CD14-positive monocyte (primary cell): ENCODE measurements at regions not wholly inside any gene's neighbourhood (a gene's known extent, or its start where the extent isn't known, plus 50 kb on each side); places are given as distances from the start of the nearest gene placed in this dataset.
"Not testable (repeated sequence)": the region's sequence is repeated elsewhere in the genome, so short reads cannot be mapped to it uniquely, and the experiment has no call there.

Experiments used
- DNase-seq, 3 donors: peaks; one replicate each; pipeline ENCODE4 v3.0.0-alpha.2; 2011 to 2022
- H2AFZ ChIP-seq: 2 replicates; pipeline ENCODE4 v1.6.0; 2012; ENCODE audit warnings: mild to moderate bottlenecking, low read depth, low read length, inconsistent platforms; ENCODE audit not compliant: insufficient read depth, poor library complexity, severe bottlenecking
- H3K27ac ChIP-seq, 2 donors: 1 replicate in 1 of 2; 2 replicates in 1 of 2; pipeline ENCODE4 v1.5.1; 2012 to 2013; ENCODE audit warnings: low read length in 2 of 2, control low read depth in 1 of 2, inconsistent platforms in 1 of 2, low read depth in 1 of 2, mild to moderate bottlenecking in 1 of 2
- H3K27me3 ChIP-seq, 2 donors: one replicate each; pipeline versions ENCODE4 v1.6.0 to v1.6.1; 2011 to 2013; ENCODE audit warnings: low read length in 2 of 2; ENCODE audit not compliant: control insufficient read depth in 2 of 2, insufficient read depth in 2 of 2
- H3K36me3 ChIP-seq, 2 donors: replicated peaks in 1 of 2; 1 replicate in 1 of 2; 2 replicates in 1 of 2; pipeline versions ENCODE4 v1.5.1 to v1.6.1; 2012 to 2013; ENCODE audit warnings: low read length in 2 of 2, control low read depth in 1 of 2, inconsistent platforms in 1 of 2, mild to moderate bottlenecking in 1 of 2; ENCODE audit not compliant: insufficient read depth in 2 of 2, control insufficient read depth in 1 of 2
- H3K4me1 ChIP-seq, 2 donors: 1 replicate in 1 of 2; 2 replicates in 1 of 2; pipeline versions ENCODE4 v1.5.1 to v1.6.1; 2012 to 2013; ENCODE audit warnings: low read length in 2 of 2, control low read depth in 1 of 2, inconsistent platforms in 1 of 2, mild to moderate bottlenecking in 1 of 2, moderate library complexity in 1 of 2; ENCODE audit not compliant: insufficient read depth in 2 of 2, control insufficient read depth in 1 of 2
- H3K4me2 ChIP-seq: replicated peaks from 2 replicates; pipeline ENCODE3; 2012; ENCODE audit warnings: low read length, moderate library complexity, mild to moderate bottlenecking; ENCODE audit not compliant: poor library complexity, severe bottlenecking; ENCODE audit errors: extremely low read depth
- H3K4me3 ChIP-seq, 3 experiments: fragments of 200-600 bp in 1 of 3; sonication (generic) in 1 of 3; replicated peaks in 1 of 3; 1 replicate in 2 of 3; 2 replicates in 1 of 3; pipeline ENCODE4 v1.5.1; 2011 to 2013; ENCODE audit warnings: low read length in 3 of 3, mild to moderate bottlenecking in 3 of 3, control low read depth in 2 of 3, low read depth in 2 of 3, inconsistent platforms in 1 of 3, moderate library complexity in 1 of 3
- H3K79me2 ChIP-seq: 2 replicates; pipeline ENCODE4 v1.6.0; 2012; ENCODE audit warnings: mild to moderate bottlenecking, control low read depth, inconsistent platforms, low read length, moderate library complexity; ENCODE audit not compliant: insufficient read depth
- H3K9ac ChIP-seq: 2 replicates; pipeline ENCODE4 v1.6.0; 2017; ENCODE audit warnings: low read length, mild to moderate bottlenecking; ENCODE audit not compliant: insufficient read depth, poor library complexity, severe bottlenecking
- H3K9me3 ChIP-seq, 2 donors: replicated peaks in 1 of 2; 1 replicate in 1 of 2; 2 replicates in 1 of 2; pipeline versions ENCODE4 v1.5.1 to v1.6.1; 2012 to 2013; ENCODE audit warnings: low read length in 2 of 2, control low read depth in 1 of 2; ENCODE audit not compliant: control insufficient read depth in 1 of 2, insufficient read depth in 1 of 2
- H4K20me1 ChIP-seq: 2 replicates; pipeline ENCODE4 v1.6.0; 2012; ENCODE audit warnings: mild to moderate bottlenecking, low read length, control low read depth, moderate library complexity; ENCODE audit not compliant: insufficient read depth
- H3K27ac Mint-ChIP-seq, 7 donors: one replicate each; pipeline ENCODE4 v1.8.0; 2020; ENCODE audit warnings: mild to moderate bottlenecking in 7 of 7, mixed read lengths in 7 of 7, moderate library complexity in 6 of 7, inconsistent platforms in 2 of 7
- H3K27me3 Mint-ChIP-seq, 3 donors: one replicate each; pipeline ENCODE4 v1.8.0; 2021 to 2022; ENCODE audit warnings: low read depth in 3 of 3, mild to moderate bottlenecking in 3 of 3, mixed read lengths in 3 of 3, moderate library complexity in 3 of 3, inconsistent platforms in 1 of 3
- H3K36me3 Mint-ChIP-seq, 2 donors: one replicate each; pipeline ENCODE4 v1.8.0; 2020; ENCODE audit warnings: mixed read lengths in 2 of 2, inconsistent platforms in 1 of 2, mild to moderate bottlenecking in 1 of 2
- H3K4me1 Mint-ChIP-seq: one replicate; pipeline ENCODE4 v1.8.0; 2020; ENCODE audit warnings: mild to moderate bottlenecking, mixed read lengths
- H3K4me3 Mint-ChIP-seq, 2 donors: one replicate each; pipeline ENCODE4 v1.8.0; 2020; ENCODE audit warnings: mild to moderate bottlenecking in 2 of 2, mixed read lengths in 2 of 2, moderate library complexity in 1 of 2
- H3K9me3 Mint-ChIP-seq, 7 donors: one replicate each; pipeline ENCODE4 v1.8.0; 2020 to 2022; ENCODE audit warnings: mixed read lengths in 7 of 7, mild to moderate bottlenecking in 6 of 7, moderate library complexity in 6 of 7, inconsistent platforms in 2 of 7
- WGBS: methylation state at CpG from one replicate; pipeline ENCODE4 v1.1.5; 2013; ENCODE audit warnings: missing lambda C conversion rate; ENCODE audit not compliant: insufficient coverage; 5-methylcytosine and 5-hydroxymethylcytosine counted together
- intact Hi-C, 2 donors: fragments of 100-400 bp; cut with micrococcal nuclease; formaldehyde crosslinking; loops; one replicate each; pipeline versions ENCODE4 v1.15.0 to v1.15.1; 2023
- TF ChIP-seq, protein P1 (sequence below): fragments of 200-600 bp; IDR thresholded peaks from one replicate; pipeline ENCODE4 v1.8.0; 2022; ENCODE audit warnings: antibody characterized with exemption, mild to moderate bottlenecking

DNA sequence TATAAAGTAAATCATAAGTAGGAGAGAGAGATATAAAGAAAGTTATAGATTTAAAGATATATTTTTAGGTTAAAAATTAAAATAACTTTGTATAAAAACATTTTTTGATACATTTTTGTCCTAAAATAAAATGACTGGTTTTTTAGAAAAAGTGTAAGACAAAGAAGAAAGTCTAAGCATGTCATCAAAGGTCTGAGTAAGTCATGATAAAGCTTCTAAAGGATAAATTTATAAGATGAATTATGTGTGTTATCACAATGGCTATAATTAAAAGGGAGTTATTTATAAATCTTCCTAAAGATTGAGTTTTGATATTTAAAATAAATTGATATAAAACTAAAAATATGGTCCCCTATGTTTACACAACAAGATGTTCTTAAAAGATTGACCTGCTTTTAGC is 370.9 kb downstream of the PTPRU start:
- Histone ChIP-seq H3K4me2 (no peak overlapping the region), H3K4me1 (no peaks in the 10 kb centered on the region), H3K4me3 (no peak overlapping the region), H3K36me3 (no peaks in the 10 kb centered on the region), H4K20me1 (no peaks in the 10 kb centered on the region), H2AFZ (no peak overlapping the region), H3K27me3 (no peaks in the 10 kb centered on the region), H3K27ac (no peak overlapping the region), H3K9ac (no peak overlapping the region), H3K79me2 (no peaks in the 10 kb centered on the region), H3K9me3 (peaks cover 4 to 11% of the 10 kb centered on the region in 2 donors)
- H3K27me3 Mint-ChIP-seq: peaks cover 3 to 5% (median 4%) of the 10 kb centered on the region in 3 donors
- no peaks in the 10 kb centered on the region for H3K36me3 Mint-ChIP-seq
- H3K4me1 Mint-ChIP-seq: no peaks in the 10 kb centered on the region
- H3K4me3 Mint-ChIP-seq: no peak overlapping the region
- peaks cover 2 to 16% (median 10%) of the 10 kb centered on the region in 7 donors for H3K9me3 Mint-ChIP-seq
- TF ChIP-seq, protein P1, sequence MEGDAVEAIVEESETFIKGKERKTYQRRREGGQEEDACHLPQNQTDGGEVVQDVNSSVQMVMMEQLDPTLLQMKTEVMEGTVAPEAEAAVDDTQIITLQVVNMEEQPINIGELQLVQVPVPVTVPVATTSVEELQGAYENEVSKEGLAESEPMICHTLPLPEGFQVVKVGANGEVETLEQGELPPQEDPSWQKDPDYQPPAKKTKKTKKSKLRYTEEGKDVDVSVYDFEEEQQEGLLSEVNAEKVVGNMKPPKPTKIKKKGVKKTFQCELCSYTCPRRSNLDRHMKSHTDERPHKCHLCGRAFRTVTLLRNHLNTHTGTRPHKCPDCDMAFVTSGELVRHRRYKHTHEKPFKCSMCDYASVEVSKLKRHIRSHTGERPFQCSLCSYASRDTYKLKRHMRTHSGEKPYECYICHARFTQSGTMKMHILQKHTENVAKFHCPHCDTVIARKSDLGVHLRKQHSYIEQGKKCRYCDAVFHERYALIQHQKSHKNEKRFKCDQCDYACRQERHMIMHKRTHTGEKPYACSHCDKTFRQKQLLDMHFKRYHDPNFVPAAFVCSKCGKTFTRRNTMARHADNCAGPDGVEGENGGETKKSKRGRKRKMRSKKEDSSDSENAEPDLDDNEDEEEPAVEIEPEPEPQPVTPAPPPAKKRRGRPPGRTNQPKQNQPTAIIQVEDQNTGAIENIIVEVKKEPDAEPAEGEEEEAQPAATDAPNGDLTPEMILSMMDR: no peak
- no peak for DNase-seq
- no peak overlapping the region for H3K27ac Mint-ChIP-seq
- intact Hi-C loops: no loop called here

DNA sequence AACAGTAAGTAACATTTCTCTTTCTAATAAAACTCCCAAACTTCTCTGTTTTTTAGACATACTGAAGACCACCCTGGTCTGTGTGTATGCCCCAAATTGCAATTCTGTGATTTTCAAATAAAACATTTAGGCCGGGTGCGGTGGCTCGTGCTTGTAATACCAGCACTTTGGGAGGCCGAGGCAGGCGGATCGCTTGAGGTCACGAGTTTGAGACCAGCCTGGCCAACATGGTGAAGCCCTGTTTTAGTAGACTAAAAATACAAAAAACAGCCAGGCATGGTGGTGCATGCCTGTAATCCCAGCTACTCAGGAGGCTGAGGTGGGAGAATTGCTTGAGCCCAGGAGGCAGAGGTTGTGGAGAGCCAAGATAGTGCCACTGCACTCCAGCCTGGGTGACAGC is 368.5 kb downstream of the PTPRU start:
- H3K27me3 ChIP-seq, H3K36me3 ChIP-seq, H3K4me1 ChIP-seq, H3K4me2 ChIP-seq, H3K27ac ChIP-seq, intact Hi-C loops, H3K4me3 ChIP-seq, H3K79me2 ChIP-seq, H3K27ac Mint-ChIP-seq, H3K36me3 Mint-ChIP-seq, H3K4me3 Mint-ChIP-seq, H3K27me3 Mint-ChIP-seq, H2AFZ ChIP-seq, DNase-seq, H3K9ac ChIP-seq, H4K20me1 ChIP-seq, H3K4me1 Mint-ChIP-seq: not testable (repeated sequence)
- H3K9me3 ChIP-seq: peaks cover 4 to 11% of the 10 kb centered on the region in 2 donors
- peaks cover 2 to 12% (median 5%) of the 10 kb centered on the region in 7 donors for H3K9me3 Mint-ChIP-seq
- 92% methylated on average over 7 of the region's 7 CpGs for WGBS
